ENCODE measurements at regions not wholly inside any gene's neighbourhood (a gene's known extent, or its start where the extent isn't known, plus 50 kb on each side); places are given as distances from the start of the nearest gene placed in this dataset.

- Histone ChIP-seq H3K4me1 (no peaks in the 10 kb centered on the region), H3K36me3 (no peaks in the 10 kb centered on the region), H3K27ac (no peak overlapping the region), H3K27me3 (no peaks in the 10 kb centered on the region), H3K9me3 (no peaks in the 10 kb centered on the region), H3K4me3 (no peak overlapping the region)
- no peak for DNase-seq (ENCODE audit: low spot score in 2 of 2)
- intact Hi-C loops (cut with DNase I; ENCODE audit: low total_unique reads), result no loop called here
- TF ChIP-seq POLR2A (IDR thresholded peaks at IDR 0.05) (no peak), POLR2AphosphoS5 (IDR thresholded peaks at IDR 0.05) (no peak)
- TF ChIP-seq, protein P1, sequence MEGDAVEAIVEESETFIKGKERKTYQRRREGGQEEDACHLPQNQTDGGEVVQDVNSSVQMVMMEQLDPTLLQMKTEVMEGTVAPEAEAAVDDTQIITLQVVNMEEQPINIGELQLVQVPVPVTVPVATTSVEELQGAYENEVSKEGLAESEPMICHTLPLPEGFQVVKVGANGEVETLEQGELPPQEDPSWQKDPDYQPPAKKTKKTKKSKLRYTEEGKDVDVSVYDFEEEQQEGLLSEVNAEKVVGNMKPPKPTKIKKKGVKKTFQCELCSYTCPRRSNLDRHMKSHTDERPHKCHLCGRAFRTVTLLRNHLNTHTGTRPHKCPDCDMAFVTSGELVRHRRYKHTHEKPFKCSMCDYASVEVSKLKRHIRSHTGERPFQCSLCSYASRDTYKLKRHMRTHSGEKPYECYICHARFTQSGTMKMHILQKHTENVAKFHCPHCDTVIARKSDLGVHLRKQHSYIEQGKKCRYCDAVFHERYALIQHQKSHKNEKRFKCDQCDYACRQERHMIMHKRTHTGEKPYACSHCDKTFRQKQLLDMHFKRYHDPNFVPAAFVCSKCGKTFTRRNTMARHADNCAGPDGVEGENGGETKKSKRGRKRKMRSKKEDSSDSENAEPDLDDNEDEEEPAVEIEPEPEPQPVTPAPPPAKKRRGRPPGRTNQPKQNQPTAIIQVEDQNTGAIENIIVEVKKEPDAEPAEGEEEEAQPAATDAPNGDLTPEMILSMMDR (IDR thresholded peaks at IDR 0.05), result no peak
Observed at GRCh38 chr1:38448893-38449292, 402.3 kb upstream of the POU3F1 start.

- H3K27ac ChIP-seq, result no peak overlapping the region
- H3K36me3 ChIP-seq, result no peaks in the 10 kb centered on the region
- intact Hi-C loops (cut with DNase I; ENCODE audit: low total_unique reads), result no loop called here
- TF ChIP-seq POLR2AphosphoS5 (IDR thresholded peaks at IDR 0.05), result no peak
- TF ChIP-seq, protein P1 (IDR thresholded peaks at IDR 0.05), result no peak
- no peak for TF ChIP-seq POLR2A (IDR thresholded peaks at IDR 0.05)
- peaks cover 0 to 2% of the 10 kb centered on the region in 2 donors for H3K9me3 ChIP-seq
- H3K4me1 ChIP-seq, result no peaks in the 10 kb centered on the region
- no peak overlapping the region for H3K4me3 ChIP-seq
- DNase-seq (ENCODE audit: low spot score in 2 of 2), result no peak
- no peaks in the 10 kb centered on the region for H3K27me3 ChIP-seq
Observed at GRCh38 chr1:38446936-38447335, 400.3 kb upstream of the POU3F1 start.

- Histone ChIP-seq H3K36me3 (no peaks in the 10 kb centered on the region), H3K4me1 (no peaks in the 10 kb centered on the region), H3K27ac (no peak overlapping the region), H3K9me3 (peaks cover 0 to 19% of the 10 kb centered on the region in 2 donors), H3K4me3 (no peak overlapping the region), H3K27me3 (no peaks in the 10 kb centered on the region)
- no peak for TF ChIP-seq POLR2A (IDR thresholded peaks at IDR 0.05)
- TF ChIP-seq, protein P1 (IDR thresholded peaks at IDR 0.05), result no peak
- no peak for TF ChIP-seq POLR2AphosphoS5 (IDR thresholded peaks at IDR 0.05)
- no peak for DNase-seq (ENCODE audit: low spot score in 2 of 2)
- intact Hi-C loops (cut with DNase I; ENCODE audit: low total_unique reads), result no loop called here
Observed at GRCh38 chr1:38444770-38445442, 398.3 kb upstream of the POU3F1 start.

- TF ChIP-seq POLR2AphosphoS5 (IDR thresholded peaks at IDR 0.05) (no peak), POLR2A (IDR thresholded peaks at IDR 0.05) (no peak)
- TF ChIP-seq, protein P1 (IDR thresholded peaks at IDR 0.05), result no peak
- Histone ChIP-seq H3K36me3 (no peaks in the 10 kb centered on the region), H3K27me3 (no peaks in the 10 kb centered on the region), H3K27ac (no peak overlapping the region), H3K4me1 (no peaks in the 10 kb centered on the region), H3K4me3 (no peak overlapping the region), H3K9me3 (peaks cover 0 to 23% of the 10 kb centered on the region in 2 donors)
- DNase-seq (ENCODE audit: low spot score in 2 of 2), result no peak
- intact Hi-C loops (cut with DNase I; ENCODE audit: low total_unique reads), result no loop called here
Observed at GRCh38 chr1:38444311-38444710, 397.7 kb upstream of the POU3F1 start.

DNA sequence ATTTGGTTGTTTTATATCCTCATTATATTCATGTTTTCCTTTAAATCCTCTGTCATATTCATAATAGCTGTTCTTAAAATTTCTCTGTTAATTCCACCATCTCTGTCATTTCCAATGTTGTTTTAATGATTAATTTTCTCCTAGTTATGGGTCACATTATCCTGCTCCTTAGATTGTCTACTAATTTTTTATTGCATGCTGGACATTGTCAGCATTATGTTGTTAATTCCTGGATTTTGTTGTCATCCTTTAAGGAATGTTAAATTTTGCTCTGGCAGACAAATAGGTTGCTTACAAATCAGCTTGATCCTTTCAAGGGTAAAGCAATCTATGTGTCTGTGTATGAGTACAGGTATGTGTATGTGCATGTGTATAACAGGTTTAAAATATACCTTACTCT lies 393.8 kb upstream of the POU3F1 start:
- H3K36me3 ChIP-seq, result no peaks in the 10 kb centered on the region
- no peak overlapping the region for H3K27ac ChIP-seq
- H3K4me3 ChIP-seq, result no peak overlapping the region
- intact Hi-C loops (cut with DNase I; ENCODE audit: low total_unique reads), result no loop called here
- TF ChIP-seq, protein P1 (IDR thresholded peaks at IDR 0.05), result no peak
- no peak for TF ChIP-seq POLR2A (IDR thresholded peaks at IDR 0.05)
- no peak for TF ChIP-seq POLR2AphosphoS5 (IDR thresholded peaks at IDR 0.05)
- H3K4me1 ChIP-seq, result no peaks in the 10 kb centered on the region
- no peak for DNase-seq (ENCODE audit: low spot score in 2 of 2)
- no peaks in the 10 kb centered on the region for H3K27me3 ChIP-seq
- H3K9me3 ChIP-seq, result peaks cover 0 to 23% of the 10 kb centered on the region in 2 donors

Measured in breast epithelium (tissue), 4 donors.